A549 (cell line): ENCODE measurements at regions not wholly inside any gene's neighbourhood (a gene's known extent, or its start where the extent isn't known, plus 50 kb on each side); places are given as distances from the start of the nearest gene placed in this dataset.

Source experiments
- CEBPB ChIP-seq, 2 experiments: fragments of >200 bp in 1 of 2; sonication (Bioruptor Twin) in 1 of 2; formaldehyde crosslinking in 1 of 2; IDR thresholded peaks; 2 replicates each; pipeline ENCODE4 v1.6.1; 2012 to 2016
- CTCF ChIP-seq: fragments of >200 bp; sonication (Bioruptor Twin); formaldehyde crosslinking; IDR thresholded peaks from 3 replicates; pipeline ENCODE4 v1.5.1; 2016
- ELK1 ChIP-seq: fragments of 150-350 bp; IDR thresholded peaks from 2 replicates; pipeline ENCODE4 v1.6.1; 2014; ENCODE audit warnings: low read depth, mild to moderate bottlenecking, low read length
- ESRRA ChIP-seq: fragments of 150-350 bp; IDR thresholded peaks from 2 replicates; pipeline ENCODE4 v1.6.1; 2014; ENCODE audit warnings: mild to moderate bottlenecking, low read length, borderline replicate concordance
- HMGXB4 ChIP-seq: fragments of 250-450 bp; sonication (Bioruptor Pico); IDR thresholded peaks from 2 replicates; pipeline ENCODE4 v1.5.0; 2021; ENCODE audit warnings: mild to moderate bottlenecking, moderate library complexity, borderline replicate concordance
- MAFK ChIP-seq: fragments of 450-650 bp; IDR thresholded peaks from 2 replicates; pipeline ENCODE4 v1.6.1; 2014; ENCODE audit not compliant: partially characterized antibody
- PBX3 ChIP-seq: IDR thresholded peaks from 2 replicates; pipeline ENCODE4 v1.6.1; 2012
- POLR2A ChIP-seq: IDR thresholded peaks from 2 replicates; pipeline ENCODE4 v1.6.1; 2012; ENCODE audit warnings: mild to moderate bottlenecking, low read length
- RAD21 ChIP-seq, 2 experiments: fragments of >200 bp in 1 of 2; sonication (Bioruptor Twin) in 1 of 2; formaldehyde crosslinking in 1 of 2; IDR thresholded peaks in 1 of 2; conservative IDR thresholded peaks in 1 of 2; 2 replicates in 1 of 2; 3 replicates in 1 of 2; pipeline ENCODE4 v1.6.1; 2012 to 2018; ENCODE audit warnings: inconsistent platforms in 1 of 2
- SMC3 ChIP-seq: fragments of >200 bp; sonication (Bioruptor Twin); formaldehyde crosslinking; IDR thresholded peaks from 3 replicates; pipeline ENCODE4 v1.6.1; 2018; ENCODE audit warnings: inconsistent platforms
- TF ChIP-seq, protein P1 (sequence below): fragments of >200 bp; sonication (Bioruptor Twin); formaldehyde crosslinking; IDR thresholded peaks from 3 replicates; pipeline ENCODE4 v1.6.1; 2016
- TF ChIP-seq, protein P2 (sequence below): fragments of 450-650 bp; IDR thresholded peaks from 2 replicates; pipeline ENCODE4 v1.6.1; 2014; ENCODE audit warnings: antibody characterized with exemption

- TF ChIP-seq ELK1 (no peak), CEBPB (IDR thresholded peaks at IDR 0.05) (no peak), RAD21 (conservative IDR thresholded peaks at IDR 0.05 in 1 of 2, IDR thresholded peaks at IDR 0.05 in 1 of 2) (no peak), PBX3 (no peak), SMC3 (no peak), POLR2A (no peak), CTCF (no peak), HMGXB4 (CRISPR knock-in tag) (no peak), MAFK (no peak), ESRRA (no peak)
- TF ChIP-seq, protein P1, sequence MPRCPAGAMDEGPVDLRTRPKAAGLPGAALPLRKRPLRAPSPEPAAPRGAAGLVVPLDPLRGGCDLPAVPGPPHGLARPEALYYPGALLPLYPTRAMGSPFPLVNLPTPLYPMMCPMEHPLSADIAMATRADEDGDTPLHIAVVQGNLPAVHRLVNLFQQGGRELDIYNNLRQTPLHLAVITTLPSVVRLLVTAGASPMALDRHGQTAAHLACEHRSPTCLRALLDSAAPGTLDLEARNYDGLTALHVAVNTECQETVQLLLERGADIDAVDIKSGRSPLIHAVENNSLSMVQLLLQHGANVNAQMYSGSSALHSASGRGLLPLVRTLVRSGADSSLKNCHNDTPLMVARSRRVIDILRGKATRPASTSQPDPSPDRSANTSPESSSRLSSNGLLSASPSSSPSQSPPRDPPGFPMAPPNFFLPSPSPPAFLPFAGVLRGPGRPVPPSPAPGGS = no peak
- TF ChIP-seq, protein P2, sequence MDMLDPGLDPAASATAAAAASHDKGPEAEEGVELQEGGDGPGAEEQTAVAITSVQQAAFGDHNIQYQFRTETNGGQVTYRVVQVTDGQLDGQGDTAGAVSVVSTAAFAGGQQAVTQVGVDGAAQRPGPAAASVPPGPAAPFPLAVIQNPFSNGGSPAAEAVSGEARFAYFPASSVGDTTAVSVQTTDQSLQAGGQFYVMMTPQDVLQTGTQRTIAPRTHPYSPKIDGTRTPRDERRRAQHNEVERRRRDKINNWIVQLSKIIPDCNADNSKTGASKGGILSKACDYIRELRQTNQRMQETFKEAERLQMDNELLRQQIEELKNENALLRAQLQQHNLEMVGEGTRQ = no peak
These were observed 303.1 kb downstream of the VRK1 start for GRCh38 chr14:97100306-97100705.
